NCI-H2227 (cell line): ENCODE measurements at regions not wholly inside any gene's neighbourhood (a gene's known extent, or its start where the extent isn't known, plus 50 kb on each side); places are given as distances from the start of the nearest gene placed in this dataset.

Source experiments
- DNase-seq: peaks from one replicate; lab custom pipeline; 2025; ENCODE audit not compliant: unreplicated experiment; lab: John Stamatoyannopoulos, UW

DNA sequence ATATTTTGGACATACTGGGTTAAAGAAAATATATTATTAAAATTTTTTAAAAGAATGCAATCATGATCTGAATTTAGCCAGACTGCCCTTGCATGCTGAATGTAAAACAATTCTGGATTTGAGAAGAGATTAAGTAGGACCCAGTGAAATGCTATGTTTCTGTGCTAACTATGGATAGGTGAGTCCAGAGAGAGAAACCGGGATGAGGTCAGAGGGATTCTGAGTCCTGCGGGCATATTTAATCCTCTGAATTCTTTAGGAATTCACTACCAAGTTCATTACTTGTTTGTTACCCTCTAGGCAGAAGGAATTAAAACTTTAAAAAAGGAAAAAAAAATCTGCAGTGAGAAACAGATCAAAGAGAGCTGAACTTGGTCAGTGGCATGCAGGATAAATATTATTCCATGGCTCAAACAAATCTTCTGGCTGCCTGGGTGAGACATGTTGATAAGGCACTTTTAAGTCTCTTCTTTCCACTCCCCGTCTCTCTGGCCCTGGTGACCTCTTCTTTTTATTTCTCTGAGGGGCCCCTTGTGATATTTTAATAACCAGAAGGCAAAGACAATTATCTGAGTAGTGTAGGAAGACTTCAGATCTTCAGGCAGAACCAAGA, 50.2 kb upstream of the LYZL1 start:
- no peak for DNase-seq
